ENCODE measurements at regions not wholly inside any gene's neighbourhood (a gene's known extent, or its start where the extent isn't known, plus 50 kb on each side); places are given as distances from the start of the nearest gene placed in this dataset.

DNA sequence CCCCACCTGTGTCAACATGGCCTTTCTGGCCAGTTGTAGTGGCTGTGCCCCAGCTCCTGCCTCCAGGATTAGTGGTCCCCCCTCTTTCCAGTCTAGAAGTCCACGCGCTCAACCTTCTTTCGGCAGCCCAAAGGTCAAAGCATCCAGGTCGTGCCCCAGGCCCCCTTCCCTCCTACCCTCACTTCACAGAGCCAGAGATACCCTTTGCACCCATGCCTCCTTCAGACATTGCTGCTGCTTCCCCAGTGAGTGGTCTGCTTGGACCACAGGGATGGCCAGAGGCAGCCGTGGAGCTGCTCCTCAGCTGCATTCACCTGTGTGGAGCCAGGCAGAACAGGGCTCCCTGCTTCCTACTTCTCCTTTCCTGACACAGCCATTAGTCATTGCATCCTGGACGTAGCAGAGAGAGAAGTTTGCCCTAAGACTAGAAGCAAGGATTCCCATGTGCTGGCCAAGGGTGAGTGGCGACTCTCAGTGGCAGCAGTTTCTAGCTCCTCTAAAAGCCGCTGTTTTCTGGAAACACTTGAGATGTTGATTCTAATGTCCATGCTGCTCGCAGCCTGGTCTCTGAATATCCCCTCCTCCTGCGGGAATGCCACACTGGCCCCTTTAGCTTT is 243.1 kb upstream of the SHH start:
- H3K36me3 ChIP-seq, result no peaks in the 10 kb centered on the region
- H3K4me1 ChIP-seq, result no peaks in the 10 kb centered on the region
- no peak overlapping the region for H3K4me3 ChIP-seq (ENCODE audit: low read depth, low read length)
- peaks cover 31% of the 10 kb centered on the region for H3K27me3 ChIP-seq
- TF ChIP-seq, protein P1, sequence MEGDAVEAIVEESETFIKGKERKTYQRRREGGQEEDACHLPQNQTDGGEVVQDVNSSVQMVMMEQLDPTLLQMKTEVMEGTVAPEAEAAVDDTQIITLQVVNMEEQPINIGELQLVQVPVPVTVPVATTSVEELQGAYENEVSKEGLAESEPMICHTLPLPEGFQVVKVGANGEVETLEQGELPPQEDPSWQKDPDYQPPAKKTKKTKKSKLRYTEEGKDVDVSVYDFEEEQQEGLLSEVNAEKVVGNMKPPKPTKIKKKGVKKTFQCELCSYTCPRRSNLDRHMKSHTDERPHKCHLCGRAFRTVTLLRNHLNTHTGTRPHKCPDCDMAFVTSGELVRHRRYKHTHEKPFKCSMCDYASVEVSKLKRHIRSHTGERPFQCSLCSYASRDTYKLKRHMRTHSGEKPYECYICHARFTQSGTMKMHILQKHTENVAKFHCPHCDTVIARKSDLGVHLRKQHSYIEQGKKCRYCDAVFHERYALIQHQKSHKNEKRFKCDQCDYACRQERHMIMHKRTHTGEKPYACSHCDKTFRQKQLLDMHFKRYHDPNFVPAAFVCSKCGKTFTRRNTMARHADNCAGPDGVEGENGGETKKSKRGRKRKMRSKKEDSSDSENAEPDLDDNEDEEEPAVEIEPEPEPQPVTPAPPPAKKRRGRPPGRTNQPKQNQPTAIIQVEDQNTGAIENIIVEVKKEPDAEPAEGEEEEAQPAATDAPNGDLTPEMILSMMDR (IDR thresholded peaks at IDR 0.05; ENCODE audit: low read depth, low read length), result no peak
- H3K9me3 ChIP-seq, result no peaks in the 10 kb centered on the region
- DNase-seq, result no peak

DNA sequence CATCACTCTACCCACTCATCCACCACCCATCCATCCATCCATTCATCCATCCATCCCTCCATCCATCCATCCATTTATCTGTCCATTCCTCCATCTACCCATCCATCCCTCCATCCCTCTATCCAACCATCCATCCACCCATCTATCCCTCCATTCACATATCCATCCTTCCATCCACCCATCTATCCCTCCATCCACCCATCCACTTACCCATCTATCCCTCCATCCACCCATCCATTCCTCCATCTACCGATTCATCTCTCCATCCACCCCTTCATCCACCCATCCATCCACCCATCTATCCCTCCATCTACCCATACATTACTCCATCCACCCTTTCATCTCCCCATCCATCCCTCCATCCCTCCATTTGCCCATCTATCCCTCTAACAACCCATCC is 239.6 kb upstream of the SHH start:
- H3K9me3 ChIP-seq, result no peaks in the 10 kb centered on the region
- H3K27me3 ChIP-seq, result peaks cover 17% of the 10 kb centered on the region; the same call in 1 of the 2 replicates
- DNase-seq, result no peak
- no peaks in the 10 kb centered on the region for H3K4me1 ChIP-seq
- H3K4me3 ChIP-seq (ENCODE audit: low read depth, low read length), result no peak overlapping the region
- no peaks in the 10 kb centered on the region for H3K36me3 ChIP-seq
- TF ChIP-seq, protein P1 (IDR thresholded peaks at IDR 0.05; ENCODE audit: low read depth, low read length), result no peak

DNA sequence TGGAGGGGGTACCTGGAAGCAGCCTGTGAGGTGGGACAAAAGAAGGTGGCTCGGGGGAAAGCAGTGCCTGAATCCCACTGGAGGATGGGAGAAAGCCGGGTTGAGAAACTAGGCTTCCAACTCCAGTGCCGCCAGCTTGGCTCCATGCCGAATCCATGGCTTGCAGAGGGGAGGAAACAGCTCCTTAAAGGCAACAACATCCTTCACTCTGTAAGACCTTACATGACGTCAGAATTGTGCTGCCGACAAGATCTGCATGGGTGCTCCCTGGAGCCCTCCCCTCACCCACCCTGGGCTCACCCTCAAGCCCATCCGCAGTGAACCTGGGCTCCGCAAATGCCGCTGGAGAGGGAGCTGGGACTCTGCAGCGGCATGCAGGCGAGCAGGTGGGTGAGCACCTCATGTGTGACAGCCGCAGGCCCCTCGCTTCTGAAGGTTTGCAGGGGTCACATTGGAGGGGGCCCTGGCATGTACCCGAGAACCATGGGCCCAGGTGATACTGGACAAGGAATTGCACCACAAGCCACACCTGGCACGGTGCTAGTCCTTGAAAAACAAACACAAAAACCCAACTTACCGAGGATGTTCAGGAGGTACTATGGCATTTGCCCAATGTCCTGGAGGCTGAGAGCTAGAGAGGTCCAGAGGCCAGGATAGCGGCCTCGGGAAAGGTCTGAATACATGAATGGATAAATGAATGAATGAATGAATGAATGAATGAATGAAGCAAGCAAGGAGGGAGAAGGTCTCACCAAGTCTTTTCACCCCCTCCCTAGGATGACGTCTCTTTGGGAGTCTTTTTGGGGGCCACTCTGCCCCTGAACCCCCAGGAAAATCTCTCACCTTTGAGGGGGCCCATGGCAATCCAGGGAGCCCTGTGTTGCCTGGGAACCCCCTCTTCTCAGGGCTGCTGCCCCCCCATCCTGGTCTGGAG is 238.6 kb upstream of the SHH start:
- H3K9me3 ChIP-seq, result no peaks in the 10 kb centered on the region
- DNase-seq, result no peak
- TF ChIP-seq, protein P1 (IDR thresholded peaks at IDR 0.05; ENCODE audit: low read depth, low read length), result no peak
- H3K27me3 ChIP-seq, result peaks cover 9% of the 10 kb centered on the region; the same call in 1 of the 2 replicates
- H3K4me3 ChIP-seq (ENCODE audit: low read depth, low read length), result no peak overlapping the region
- H3K4me1 ChIP-seq, result no peaks in the 10 kb centered on the region
- no peaks in the 10 kb centered on the region for H3K36me3 ChIP-seq

DNA sequence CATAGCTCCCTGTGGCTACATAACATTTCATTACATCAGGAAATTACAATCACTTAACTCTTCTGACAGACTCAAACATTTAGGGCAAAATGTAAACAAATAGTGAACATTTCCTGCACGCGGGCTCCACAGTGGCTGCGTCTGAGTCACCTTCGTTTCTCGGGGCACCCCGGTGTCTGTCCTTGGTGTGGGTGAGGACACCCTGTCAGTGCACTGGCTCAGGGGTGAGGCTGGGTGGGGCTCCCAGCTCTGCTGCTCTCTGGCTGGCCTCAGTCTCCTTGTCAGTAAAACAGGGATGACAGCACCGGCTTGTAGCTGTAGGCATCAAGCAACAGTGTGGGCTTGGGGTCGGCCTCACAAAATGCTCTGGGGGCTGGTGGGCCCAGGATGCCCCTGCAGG is 237.1 kb upstream of the SHH start:
- Histone ChIP-seq H3K4me3 (ENCODE audit: low read depth, low read length) (no peak overlapping the region), H3K36me3 (no peaks in the 10 kb centered on the region), H3K9me3 (no peaks in the 10 kb centered on the region), H3K27me3 (no peaks in the 10 kb centered on the region; the same call in 1 of the 2 replicates), H3K4me1 (no peaks in the 10 kb centered on the region)
- TF ChIP-seq, protein P1 (IDR thresholded peaks at IDR 0.05; ENCODE audit: low read depth, low read length), result no peak
- no peak for DNase-seq

DNA sequence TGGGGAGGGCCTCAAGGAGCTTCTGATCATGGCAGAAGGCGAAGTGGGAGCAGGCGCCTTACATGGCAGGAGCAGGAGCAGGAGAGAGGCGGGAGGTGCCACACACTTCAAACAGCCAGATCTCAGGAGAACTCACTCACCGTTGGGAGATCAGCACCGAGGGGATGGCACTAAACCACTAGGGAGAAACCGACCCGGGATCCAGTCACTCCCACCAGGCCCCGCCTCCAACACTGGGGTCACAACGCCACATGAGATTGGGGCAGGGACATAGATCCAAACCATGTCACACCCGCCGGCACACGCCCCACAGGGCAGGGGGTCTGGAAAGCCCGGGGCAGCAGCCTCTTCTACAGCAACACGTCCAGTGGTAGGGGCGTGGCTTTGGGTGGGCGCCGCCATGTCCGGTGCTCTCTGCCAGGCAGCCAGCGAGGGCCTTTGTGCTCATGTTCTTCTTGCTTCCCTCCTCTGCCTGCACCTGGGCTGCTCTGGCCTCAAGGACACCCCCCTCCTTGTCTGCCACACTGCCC is 233.8 kb upstream of the SHH start:
- DNase-seq, result no peak
- TF ChIP-seq, protein P1 (IDR thresholded peaks at IDR 0.05; ENCODE audit: low read depth, low read length), result no peak
- no peaks in the 10 kb centered on the region for H3K36me3 ChIP-seq
- no peak overlapping the region for H3K4me3 ChIP-seq (ENCODE audit: low read depth, low read length)
- no peaks in the 10 kb centered on the region for H3K4me1 ChIP-seq
- H3K9me3 ChIP-seq, result no peaks in the 10 kb centered on the region
- H3K27me3 ChIP-seq, result no peaks in the 10 kb centered on the region; the same call in none of the 2 replicates
